BE2C (cell line): ENCODE measurements at regions not wholly inside any gene's neighbourhood (a gene's known extent, or its start where the extent isn't known, plus 50 kb on each side); places are given as distances from the start of the nearest gene placed in this dataset.

Source experiments
- DNase-seq: peaks from one replicate; pipeline ENCODE4 v3.0.0-alpha.2; 2020
- H3K27me3 ChIP-seq: fragments of 250-450 bp; sonication (Bioruptor Pico); 2 replicates; pipeline ENCODE4 v1.5.1; 2020; ENCODE audit warnings: mild to moderate bottlenecking
- H3K36me3 ChIP-seq: fragments of 250-450 bp; sonication (Bioruptor Pico); 2 replicates; pipeline ENCODE4 v1.5.1; 2020; ENCODE audit warnings: mild to moderate bottlenecking
- H3K4me1 ChIP-seq: fragments of 250-450 bp; sonication (Bioruptor Pico); 2 replicates; pipeline ENCODE4 v1.5.1; 2020
- H3K4me3 ChIP-seq: 2 replicates; pipeline ENCODE4 v1.5.1; 2011; ENCODE audit warnings: low read depth, low read length
- H3K9me3 ChIP-seq: fragments of 250-450 bp; sonication (Bioruptor Pico); 2 replicates; pipeline ENCODE4 v1.5.1; 2020
- TF ChIP-seq, protein P1 (sequence below): IDR thresholded peaks from 2 replicates; pipeline ENCODE4 v1.5.1; 2012; ENCODE audit warnings: mild to moderate bottlenecking, low read depth, low read length

DNA sequence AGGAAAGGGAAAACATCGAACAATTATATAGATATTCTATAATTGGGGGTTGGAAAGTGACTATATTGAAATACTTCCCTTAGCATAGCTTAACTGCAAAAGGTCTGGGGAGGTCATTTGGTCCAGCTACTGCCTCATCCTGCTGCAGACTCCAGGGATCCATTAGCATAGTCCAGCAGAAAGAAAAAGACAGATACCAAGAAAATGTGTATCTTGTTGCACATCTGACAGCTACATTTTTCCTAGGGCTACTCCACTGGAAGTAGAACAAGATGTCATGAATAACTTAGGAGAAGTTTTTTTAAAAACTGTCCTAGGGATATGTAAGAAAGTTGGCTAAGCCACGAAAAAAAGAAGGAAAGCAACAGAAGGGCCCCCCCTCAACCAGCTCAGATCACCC lies 92.9 kb upstream of the SLC30A5 start:
- Histone ChIP-seq H3K9me3 (no peaks in the 10 kb centered on the region), H3K4me3 (no peak overlapping the region), H3K4me1 (no peaks in the 10 kb centered on the region; the same call in 1 of the 2 replicates), H3K36me3 (no peaks in the 10 kb centered on the region), H3K27me3 (no peaks in the 10 kb centered on the region)
- DNase-seq: no peak
- TF ChIP-seq, protein P1, sequence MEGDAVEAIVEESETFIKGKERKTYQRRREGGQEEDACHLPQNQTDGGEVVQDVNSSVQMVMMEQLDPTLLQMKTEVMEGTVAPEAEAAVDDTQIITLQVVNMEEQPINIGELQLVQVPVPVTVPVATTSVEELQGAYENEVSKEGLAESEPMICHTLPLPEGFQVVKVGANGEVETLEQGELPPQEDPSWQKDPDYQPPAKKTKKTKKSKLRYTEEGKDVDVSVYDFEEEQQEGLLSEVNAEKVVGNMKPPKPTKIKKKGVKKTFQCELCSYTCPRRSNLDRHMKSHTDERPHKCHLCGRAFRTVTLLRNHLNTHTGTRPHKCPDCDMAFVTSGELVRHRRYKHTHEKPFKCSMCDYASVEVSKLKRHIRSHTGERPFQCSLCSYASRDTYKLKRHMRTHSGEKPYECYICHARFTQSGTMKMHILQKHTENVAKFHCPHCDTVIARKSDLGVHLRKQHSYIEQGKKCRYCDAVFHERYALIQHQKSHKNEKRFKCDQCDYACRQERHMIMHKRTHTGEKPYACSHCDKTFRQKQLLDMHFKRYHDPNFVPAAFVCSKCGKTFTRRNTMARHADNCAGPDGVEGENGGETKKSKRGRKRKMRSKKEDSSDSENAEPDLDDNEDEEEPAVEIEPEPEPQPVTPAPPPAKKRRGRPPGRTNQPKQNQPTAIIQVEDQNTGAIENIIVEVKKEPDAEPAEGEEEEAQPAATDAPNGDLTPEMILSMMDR: no peak

DNA sequence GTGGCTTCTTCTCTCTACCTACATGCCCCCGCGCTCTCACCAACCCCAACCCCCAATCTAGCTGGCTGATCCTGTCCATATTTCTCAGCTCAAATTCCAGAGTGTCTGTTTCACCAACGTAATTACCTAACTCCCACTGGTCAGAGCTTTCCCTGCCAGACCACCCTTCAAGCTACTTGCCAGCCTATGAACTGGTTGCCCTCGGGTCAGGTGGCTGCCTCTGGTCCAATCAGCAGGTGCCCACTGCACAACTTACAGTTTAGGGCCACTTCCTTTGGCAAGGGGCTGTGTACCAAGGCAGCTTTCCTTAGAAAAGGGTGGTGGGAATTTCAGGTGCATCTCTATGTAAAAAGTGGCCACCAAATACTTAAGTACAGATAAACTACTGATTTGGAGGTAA lies 92.2 kb upstream of the SLC30A5 start:
- peak; percentile 27 for DNase-seq
- H3K27me3 ChIP-seq: no peaks in the 10 kb centered on the region
- no peaks in the 10 kb centered on the region for H3K36me3 ChIP-seq
- no peaks in the 10 kb centered on the region for H3K9me3 ChIP-seq
- H3K4me3 ChIP-seq: no peak overlapping the region
- TF ChIP-seq, protein P1: no peak
- peaks cover 4% of the 10 kb centered on the region for H3K4me1 ChIP-seq

DNA sequence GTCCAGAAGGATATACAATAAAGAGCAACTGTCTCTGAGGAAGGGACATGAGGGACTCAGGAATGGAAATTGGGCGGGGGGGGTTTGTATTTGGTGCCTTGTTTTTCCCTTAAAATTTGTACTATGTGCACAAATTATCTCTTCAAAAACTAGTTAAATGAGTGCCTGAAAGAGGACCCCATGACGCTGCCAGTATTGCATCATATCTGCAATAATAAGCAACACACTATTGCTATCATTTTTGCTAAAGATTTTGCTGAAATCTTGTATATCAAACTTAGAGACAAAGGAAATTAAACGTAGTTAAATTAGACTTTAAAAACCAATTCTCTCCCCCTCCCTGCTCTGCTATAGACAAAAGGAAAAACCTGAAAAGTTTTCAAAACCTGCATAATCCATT lies 89.7 kb upstream of the SLC30A5 start:
- H3K4me3 ChIP-seq: no peak overlapping the region
- H3K4me1 ChIP-seq: peaks cover 12% of the 10 kb centered on the region
- TF ChIP-seq, protein P1: no peak
- H3K9me3 ChIP-seq: no peaks in the 10 kb centered on the region
- no peaks in the 10 kb centered on the region for H3K27me3 ChIP-seq
- H3K36me3 ChIP-seq: no peaks in the 10 kb centered on the region
- DNase-seq: no peak

DNA sequence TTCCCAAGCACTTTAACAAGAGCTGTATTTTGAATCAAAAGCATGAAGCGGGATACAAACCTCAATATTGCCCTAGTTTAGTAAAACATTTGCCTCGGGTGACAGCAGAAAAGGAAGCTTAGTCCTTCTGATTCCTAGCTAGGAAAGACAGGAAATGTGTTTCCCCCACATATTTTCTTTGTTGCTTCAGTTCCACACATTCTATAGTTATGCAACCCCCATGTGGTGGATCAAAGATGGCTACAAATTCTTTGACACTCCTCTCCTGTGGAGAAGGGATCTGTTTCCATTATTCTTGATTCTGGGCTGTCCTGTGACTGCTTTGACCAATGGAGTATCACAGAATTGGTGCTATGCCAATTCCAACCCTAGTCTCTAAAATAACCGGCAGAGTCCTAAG lies 89.1 kb upstream of the SLC30A5 start:
- no peaks in the 10 kb centered on the region for H3K27me3 ChIP-seq
- no peak overlapping the region for H3K4me3 ChIP-seq
- DNase-seq: no peak
- H3K9me3 ChIP-seq: no peaks in the 10 kb centered on the region
- H3K36me3 ChIP-seq: no peaks in the 10 kb centered on the region
- H3K4me1 ChIP-seq: peaks cover 12% of the 10 kb centered on the region
- TF ChIP-seq, protein P1: no peak

DNA sequence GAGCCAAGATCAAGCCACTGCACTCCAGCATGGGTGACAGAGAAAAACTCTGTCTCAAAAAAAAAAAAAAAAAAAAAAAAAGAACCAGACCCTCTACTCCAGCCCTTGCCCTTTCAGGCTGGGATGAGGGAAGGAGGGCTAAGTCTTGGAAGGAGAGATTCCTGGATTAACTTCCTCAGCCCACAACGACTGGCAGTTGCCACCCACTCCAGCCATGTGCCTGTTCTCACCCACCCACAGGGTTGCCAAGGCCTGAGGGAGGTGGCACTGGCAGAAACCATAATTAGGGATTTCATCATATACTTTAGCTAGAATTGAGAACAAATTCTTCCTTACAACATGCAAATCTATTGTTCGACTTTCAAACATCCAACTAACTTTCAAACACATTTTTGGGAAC lies 87.8 kb upstream of the SLC30A5 start:
- Histone ChIP-seq H3K27me3 (no peaks in the 10 kb centered on the region), H3K36me3 (no peaks in the 10 kb centered on the region), H3K4me3 (no peak overlapping the region), H3K4me1 (peaks cover 12% of the 10 kb centered on the region), H3K9me3 (no peaks in the 10 kb centered on the region)
- DNase-seq: no peak
- TF ChIP-seq, protein P1: no peak

DNA sequence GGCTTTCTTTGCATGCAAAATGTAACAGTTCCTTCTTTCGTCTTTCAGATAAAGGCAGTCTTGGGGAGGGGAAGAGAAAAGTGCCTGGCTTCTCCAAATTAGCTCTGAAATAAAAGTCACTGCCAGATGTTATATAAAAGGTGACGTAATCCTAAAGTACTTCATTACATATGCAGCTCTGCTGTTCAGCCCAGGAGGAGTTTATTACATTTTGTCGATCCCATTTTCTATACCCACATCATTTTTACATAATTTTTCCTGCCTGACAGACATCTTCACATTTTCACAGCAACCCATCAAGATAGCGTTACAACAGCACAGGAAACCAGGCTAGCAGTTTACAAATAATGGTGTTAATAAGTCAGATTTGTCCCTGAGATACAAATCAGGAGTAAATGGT lies 86.7 kb upstream of the SLC30A5 start:
- no peaks in the 10 kb centered on the region for H3K9me3 ChIP-seq
- no peaks in the 10 kb centered on the region for H3K36me3 ChIP-seq
- no peaks in the 10 kb centered on the region for H3K27me3 ChIP-seq
- peak; percentile 15 for DNase-seq
- TF ChIP-seq, protein P1: no peak
- peak overlapping the region; percentile 16 for H3K4me3 ChIP-seq
- H3K4me1 ChIP-seq: peaks cover 12% of the 10 kb centered on the region
